ENCODE measurements at regions not wholly inside any gene's neighbourhood (a gene's known extent, or its start where the extent isn't known, plus 50 kb on each side); places are given as distances from the start of the nearest gene placed in this dataset.

GRCh38 chr3:101963902-101964362, 114.6 kb downstream of the NFKBIZ start:
- TF ChIP-seq, protein P1, sequence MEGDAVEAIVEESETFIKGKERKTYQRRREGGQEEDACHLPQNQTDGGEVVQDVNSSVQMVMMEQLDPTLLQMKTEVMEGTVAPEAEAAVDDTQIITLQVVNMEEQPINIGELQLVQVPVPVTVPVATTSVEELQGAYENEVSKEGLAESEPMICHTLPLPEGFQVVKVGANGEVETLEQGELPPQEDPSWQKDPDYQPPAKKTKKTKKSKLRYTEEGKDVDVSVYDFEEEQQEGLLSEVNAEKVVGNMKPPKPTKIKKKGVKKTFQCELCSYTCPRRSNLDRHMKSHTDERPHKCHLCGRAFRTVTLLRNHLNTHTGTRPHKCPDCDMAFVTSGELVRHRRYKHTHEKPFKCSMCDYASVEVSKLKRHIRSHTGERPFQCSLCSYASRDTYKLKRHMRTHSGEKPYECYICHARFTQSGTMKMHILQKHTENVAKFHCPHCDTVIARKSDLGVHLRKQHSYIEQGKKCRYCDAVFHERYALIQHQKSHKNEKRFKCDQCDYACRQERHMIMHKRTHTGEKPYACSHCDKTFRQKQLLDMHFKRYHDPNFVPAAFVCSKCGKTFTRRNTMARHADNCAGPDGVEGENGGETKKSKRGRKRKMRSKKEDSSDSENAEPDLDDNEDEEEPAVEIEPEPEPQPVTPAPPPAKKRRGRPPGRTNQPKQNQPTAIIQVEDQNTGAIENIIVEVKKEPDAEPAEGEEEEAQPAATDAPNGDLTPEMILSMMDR (IDR thresholded peaks at IDR 0.05; ENCODE audit: insufficient read depth, low read length), result no peak
- TF ChIP-seq POLR2AphosphoS5 (IDR thresholded peaks at IDR 0.05; ENCODE audit: low read depth), result no peak

Data from HL-60 (cell line).